HG02840 (cell line): ENCODE measurements at regions not wholly inside any gene's neighbourhood (a gene's known extent, or its start where the extent isn't known, plus 50 kb on each side); places are given as distances from the start of the nearest gene placed in this dataset.

Experiments
- ATAC-seq: cut with Tn5 transposase; IDR thresholded peaks from one replicate; pipeline ENCODE4 v1.9.1; 2021; ENCODE audit warnings: mild to moderate bottlenecking, moderate library complexity, moderate number of reproducible peaks; ENCODE audit not compliant: unreplicated experiment, low FRiP score

DNA sequence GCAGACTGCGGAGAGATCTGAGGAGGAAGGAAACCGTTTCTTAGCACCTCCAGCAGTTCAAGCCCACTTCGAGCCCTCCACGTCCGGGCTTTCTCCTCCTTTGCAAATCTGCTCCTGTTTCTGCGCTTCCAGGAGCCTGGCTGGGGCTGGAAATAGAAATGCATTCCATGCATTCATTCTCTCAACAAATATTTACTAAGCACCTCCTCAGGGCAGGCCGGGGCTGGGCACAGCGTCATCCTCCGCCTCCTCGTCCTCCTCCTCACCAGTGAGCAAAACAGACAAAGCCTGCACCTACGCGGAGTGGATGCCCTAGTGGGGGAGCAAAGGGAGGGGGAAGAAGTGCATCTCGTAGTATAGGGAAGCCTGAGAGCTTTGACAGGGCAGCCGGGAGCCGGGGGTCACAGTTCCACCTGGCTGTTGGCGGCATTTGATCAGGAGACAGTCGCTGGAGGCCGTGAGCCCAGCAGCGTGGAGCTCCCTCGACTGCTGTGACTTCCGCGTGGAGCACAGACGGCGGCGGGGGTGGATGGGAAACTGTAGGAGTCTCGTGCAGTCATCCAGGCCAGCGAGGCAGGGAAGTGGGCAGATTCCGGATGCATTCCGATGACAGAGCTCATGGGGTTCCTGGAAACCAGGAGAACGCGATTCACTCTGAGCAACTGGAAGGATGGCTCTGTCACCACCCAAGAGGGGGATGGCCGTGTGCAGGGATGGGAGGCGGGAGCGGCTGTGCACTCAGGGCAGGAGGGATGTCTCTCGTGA lies 93.5 kb downstream of the SIK1 start:
- ATAC-seq = no peak

DNA sequence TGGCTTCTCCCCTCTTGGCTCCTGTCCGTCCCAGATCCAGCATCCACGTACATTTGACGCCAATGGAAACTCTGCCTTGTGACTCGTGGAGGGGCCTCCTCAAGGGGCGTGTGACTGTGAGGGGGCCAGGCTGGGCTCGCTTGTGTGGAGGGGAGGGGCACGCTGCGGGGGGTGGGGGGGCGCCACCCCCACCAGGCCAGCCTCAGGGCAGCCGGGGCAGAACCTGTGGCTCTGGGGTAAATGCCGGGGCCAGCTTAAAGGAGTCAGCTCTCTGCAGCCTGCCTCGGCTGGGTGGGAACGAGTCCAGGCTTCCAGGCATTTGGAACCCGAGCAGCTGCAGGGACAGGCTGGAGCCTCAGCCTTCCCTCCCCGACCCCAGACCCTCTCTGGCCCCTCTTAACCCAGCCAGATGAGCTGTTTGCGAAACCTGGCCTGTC lies 94.1 kb downstream of the SIK1 start:
- no peak for ATAC-seq

DNA sequence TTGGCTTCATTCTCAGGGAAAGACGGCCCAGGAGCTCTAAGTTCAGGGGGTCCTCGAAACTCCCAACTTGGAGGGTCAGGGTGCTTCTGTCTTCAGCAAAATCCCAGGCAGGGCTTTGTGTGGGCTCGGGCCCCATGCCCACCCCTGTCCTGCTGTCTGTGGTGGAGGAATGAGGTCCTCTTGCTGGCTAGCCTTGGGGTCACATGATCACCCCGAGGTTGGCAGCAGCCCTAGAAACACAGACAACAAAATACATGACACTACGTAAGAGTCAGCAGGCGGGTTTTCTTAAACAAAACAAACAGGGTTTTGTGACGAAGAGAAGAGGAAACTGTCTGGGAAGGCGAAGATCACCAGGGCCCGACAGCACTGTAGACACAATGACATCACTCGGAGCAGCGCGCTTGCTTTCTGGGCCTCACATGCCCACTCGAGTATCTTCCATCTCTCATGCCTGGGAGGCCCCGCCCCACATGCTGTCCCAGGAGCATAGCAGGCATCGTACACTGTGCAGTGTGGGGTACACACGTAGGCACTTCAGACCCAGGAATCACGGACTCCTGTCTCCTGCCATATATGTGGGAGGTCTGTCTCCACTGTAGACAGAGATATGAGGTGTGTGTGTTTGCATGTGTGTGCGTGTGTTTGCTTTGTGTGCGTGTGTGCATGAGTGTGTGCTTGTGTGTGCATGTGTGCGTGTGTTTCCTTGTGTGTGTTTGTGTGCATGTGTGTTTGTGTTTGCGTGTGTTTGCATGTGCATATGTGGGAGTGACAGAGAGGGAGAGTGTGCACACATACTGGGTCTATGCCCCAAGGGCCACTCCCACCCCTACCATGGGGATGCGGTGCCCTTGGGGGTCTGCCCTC lies 94.7 kb downstream of the SIK1 start:
- no peak for ATAC-seq

DNA sequence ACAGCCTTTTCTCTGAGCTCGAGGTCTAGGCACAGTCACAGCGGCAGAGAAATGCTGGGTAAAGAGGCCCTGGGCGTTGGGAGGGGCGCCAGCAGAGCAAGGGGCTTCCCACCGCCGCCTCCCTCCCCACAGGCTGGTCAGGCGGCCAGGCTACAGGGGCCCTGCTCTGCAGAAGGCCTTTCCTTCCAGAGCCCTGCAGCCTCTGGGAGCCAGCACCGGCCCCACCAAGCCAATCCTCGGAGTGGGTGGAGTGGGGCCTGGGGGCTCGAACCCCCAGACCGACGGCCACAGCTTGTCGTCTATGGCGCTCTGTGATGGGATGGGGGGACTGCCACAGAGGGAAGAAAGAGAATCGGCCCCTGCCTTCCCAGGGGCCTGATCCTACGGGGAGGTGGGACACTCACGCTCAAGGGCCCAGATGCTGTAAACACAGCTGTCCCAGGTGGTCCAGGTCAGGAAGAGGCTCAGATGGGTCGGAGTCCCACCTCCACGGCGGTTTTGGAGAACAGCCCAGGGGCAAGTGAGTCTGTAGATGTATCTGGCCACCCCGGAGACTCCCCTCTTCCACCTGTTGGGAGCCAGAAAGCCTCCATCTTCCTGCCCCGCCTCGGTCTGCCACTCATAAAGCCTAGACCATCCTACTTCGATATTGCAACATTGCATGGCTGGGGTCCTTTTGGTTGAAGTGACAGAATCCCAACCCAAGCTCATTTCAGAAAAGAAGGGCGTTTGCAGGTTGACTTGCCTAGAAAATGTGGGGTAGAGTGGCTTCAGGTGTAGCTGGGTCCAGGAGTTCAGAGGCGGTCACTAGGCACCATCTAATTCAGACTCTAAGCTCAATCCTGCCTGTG lies 95.6 kb downstream of the SIK1 start:
- ATAC-seq = no peak

DNA sequence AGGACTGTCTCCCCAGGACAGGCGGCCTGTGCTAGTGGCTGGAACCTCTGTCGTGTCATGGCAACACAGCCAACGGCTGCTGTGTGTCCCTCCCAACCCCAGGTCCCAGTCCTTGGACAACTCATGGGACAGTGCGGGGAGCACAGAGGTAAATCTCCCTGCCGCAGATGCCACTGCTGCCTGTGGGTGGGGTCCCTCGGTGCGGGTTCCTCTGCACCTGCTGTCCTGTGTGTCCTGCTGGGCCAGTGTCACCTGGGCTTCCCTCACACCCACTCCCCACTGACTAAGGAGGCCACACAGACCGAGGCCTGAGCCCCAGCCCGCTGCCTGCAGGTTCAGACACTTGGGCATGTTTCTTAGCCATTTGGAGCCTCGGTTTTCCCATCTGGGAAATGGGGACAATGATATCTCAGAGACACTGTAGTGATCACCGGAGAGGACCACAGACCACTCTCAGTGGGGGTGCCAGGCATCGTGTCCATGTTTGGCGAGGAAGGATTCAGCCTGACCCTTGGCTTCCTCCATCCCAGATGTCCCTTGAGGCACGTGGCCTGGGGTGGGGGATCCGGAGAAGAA lies 96.5 kb downstream of the SIK1 start:
- ATAC-seq = no peak

DNA sequence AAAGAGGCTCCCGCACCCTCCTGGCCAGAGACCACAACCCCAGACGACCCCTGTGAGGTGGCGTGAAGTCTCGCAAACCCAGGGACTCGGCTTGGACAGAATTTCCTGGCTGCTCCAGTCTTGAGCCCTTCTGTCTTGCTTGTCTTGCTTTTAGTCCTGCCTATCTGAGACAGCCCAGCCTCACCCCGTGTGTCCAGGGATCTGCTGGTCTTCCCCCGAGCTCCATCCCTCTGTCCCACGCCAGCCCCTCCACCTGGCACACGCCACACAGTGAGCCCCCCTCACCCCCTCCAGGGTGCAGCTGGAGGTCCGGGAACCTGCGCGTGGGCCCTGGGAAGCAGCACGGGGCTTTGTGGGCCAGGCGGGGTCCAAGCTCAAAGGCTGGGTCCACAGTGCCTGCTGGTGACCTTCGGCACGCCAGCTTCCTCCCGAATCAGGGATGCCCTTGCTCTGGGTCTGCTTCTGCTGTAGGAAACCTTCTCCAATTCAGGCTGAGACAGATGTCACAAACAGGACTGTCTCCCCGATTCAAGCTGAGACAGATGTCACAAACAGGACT lies 97.1 kb downstream of the SIK1 start:
- no peak for ATAC-seq

DNA sequence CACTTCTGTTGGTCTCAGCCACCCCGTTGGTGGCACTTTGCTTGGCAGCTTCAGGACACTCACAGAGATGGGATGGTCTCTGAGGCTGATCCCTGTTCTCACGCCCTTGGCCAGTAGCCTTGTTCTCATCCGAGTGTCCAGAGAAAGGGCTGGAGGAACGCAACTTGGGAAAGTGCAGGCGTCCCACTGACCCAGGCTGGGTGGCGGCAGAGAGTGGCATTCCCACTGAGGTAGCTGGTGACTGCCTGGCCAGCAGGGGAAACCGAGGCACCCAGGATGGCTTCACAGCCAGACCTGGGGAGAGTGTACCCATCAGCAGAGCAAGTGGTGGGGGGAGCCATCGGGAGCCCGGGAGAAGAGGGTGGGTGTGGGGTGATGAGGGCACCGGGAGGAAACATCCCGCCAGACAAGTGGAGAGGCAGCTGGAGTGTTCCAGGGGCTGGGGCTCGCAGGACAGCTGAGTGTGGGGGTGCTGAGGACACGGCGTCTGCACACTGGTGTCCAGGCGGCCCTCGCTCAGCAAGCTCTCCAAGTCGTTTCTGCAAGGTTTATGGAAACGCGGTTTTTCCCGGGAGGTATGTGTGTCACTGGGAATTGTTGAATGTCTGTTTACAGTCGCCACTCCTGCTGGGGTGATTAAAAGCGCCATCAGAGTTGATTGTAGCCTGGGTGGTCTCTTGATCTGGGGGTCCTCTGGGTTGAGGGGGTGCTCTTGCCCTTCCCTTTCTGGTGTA lies 97.8 kb downstream of the SIK1 start:
- ATAC-seq = no peak

DNA sequence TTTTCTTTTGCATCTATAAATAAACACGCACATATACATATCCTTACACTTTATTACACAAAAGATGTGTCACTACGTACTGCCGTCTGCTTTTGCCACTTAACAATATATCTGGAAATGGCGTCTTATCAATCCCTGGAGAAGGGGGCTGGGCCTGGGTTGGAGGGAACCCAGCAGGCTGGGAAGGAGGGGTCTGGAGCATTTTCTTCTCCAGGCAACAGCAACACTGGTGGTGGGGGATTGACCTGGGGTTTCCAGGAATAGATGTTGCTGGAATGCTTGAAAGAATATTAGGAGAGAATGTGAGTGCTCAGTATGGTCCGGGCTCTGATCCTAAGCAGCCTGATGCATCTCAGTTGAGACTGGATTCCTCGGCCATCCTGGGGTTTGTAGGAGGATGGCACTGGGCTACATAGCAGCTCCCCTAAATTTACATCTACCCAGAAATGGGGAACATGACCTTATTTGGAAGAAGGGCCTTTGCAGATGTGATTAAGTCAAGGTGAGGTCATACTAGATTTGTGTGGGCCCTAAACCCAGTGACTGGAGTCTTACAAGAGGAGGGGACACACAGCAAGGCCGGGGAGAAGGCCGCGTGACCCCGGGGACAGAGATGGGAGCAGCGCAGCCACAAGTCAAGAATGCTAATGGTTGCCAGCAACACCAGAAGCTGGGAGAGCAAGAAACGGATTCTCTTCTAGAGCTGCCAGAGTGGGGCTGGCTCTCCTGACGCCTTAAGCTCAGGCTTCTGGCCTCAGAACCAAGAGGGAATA lies 98.6 kb downstream of the SIK1 start:
- no peak for ATAC-seq

DNA sequence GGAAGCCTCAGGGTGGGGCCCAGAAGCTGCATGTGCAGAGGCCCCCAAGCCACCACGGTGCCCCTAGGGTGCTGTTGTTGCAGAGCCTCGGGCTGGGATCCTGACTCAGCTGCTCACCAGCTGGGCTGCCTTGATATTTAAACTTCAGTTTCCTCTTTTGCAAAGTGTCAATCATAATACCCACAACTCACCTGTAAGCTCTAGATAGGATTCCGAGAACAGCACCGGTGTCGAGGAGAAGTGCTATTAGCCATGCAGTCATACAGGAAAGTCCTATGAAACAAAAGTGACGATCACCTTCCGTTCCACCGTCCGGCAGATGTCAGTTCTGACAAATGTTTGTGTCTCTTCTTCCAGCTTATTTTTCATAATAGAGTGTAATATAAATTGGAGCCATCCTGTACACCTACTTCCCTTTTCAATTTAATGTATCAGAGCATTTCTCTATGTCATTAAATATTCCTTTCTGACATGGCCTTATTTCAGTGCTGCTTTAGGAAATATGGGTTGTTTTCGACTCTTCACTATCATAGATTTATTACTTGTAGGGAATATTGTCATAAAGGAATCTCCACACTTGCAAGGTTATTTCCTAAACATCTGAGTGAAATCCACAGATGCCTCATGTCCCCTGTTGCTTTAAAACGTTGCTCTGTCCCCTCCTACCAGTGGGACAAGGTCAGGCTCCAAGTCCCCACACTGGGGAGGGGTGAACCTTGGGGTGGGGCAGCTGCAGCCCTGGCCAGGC lies 100.8 kb downstream of the SIK1 start:
- no peak for ATAC-seq

DNA sequence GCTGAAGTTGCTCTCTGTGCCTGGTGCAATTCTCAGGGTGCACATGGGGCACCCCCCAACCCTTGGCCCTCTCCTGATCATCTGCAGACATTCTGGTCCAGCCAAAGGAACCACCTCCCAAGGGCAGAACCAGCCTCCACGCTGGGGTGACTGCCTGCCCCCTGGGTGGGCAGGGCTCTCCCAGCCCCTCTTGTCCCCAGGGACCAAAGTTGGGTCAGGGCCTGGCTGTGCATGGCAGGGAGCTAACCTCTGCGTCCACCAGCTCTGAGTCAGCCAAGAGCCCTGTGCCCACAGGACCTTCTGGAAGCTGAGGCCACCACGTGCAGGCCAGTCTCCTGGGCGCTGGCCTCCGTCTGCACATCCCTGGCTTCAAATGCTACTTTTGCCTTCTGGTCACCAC lies 101.9 kb downstream of the SIK1 start:
- no peak for ATAC-seq

DNA sequence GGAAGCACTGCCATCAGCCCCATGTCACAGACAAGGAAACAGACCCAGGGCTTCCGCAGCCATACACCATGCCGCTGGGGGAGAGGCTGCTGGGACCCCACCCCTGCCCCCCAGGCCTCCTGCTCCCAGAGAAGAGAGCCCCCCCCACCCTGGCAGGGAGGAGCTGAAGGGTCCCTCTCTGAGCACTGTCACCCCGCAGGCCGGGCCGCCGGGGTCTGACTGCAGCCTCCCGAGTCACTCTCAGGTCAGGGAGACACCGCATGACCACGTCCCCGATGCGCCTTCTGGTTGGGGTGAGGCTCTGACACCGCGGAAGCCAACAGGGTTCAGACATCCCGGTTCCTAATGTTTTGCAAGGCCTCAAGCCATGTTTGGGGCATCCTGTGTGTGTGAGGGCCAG lies 102.3 kb downstream of the SIK1 start:
- no peak for ATAC-seq

DNA sequence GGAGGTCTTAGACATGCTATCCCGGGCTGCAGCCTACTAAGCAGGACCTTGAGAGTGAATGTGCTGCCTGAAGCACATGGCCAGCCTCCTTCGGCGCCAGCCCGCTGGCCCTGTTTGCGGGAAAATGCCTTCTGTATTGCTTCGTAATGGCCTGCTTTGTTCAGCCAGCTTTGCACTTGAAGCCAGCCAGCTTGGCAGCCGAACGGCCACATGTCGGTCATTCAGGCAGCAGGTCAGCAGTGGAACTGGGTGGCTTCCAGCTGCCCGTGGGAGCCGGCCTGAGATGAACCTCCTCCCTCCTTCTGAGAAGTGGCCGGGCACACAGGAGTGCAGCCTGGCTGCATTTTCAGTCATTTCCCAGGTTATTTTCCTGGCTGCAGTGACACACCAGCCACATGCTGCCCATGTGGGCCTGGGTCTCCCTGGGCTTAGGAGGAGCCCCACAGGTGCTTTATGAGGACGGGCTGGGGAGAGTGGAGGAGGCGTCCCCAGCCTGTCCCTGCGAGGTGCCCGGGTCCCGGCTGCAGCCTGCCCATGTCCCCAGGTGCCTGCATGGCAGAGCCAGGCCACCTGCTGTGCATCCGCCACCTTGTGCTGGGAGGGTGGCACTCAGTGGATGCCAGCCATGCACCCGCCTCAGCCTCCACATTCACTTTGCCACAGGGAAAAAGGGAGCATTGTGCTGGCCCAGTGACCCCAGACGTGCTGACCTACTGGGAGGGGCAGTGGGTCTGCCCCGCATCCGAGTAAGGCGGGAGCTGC lies 103.5 kb downstream of the SIK1 start:
- no peak for ATAC-seq

DNA sequence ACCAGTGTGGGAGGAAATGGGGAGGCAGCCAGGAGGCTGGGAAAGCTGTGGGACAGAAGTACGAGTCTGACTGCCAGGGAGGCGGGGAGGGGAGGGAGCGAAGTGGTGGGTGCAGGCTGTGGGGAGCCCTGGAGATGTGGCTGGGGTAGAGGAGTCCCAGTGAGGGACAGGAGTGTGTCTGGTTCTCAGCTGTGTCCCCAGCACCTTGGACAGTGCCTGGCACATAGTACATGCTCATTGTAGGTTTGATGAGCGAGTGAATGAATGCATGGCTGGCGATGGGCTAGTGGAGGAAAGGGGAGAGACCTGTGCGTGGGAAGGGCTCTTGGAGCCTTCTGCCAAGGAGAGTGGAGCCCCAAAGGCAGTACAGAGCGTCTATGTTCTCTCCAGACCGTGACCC lies 104.1 kb downstream of the SIK1 start:
- no peak for ATAC-seq

DNA sequence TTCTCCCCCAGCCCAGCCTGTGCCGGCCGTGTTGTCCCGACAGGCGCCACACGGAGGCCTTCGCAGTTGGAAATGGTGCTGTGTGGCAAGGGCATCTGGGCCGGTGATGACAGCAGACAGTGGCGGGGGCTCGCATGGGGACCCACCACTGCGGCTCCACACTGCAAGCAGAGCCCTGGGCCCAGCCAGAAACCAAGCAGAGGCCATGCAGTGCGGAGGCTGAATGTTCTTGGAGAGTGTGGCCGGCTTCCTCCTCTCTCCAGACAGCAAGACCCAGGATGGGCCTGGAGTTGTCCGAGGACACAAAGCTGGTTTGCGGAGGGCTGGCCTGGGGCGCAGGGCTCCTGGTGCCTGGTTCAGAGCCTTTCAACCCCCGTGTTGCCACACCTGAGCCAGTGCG lies 104.6 kb downstream of the SIK1 start:
- no peak for ATAC-seq

DNA sequence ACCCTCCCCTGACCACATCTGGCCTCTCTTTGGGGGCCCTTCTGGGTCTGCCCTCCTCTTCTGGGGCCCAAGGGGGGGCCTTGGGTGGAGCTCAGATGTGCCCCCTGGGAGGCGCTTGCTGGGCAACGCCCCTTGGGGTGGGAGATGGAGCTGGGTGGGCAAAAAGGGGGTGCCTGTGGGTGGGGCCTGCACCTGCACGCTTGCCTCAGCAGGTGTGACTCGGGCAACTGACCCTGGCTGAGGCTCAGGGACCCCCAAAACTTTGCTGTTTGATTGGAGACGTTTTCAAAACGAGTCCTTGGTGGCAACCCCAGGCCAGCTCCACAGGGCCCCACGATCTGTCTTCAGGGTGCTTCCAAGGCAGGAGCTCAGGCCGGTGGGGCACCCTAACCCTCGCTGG lies 105.3 kb downstream of the SIK1 start:
- no peak for ATAC-seq

DNA sequence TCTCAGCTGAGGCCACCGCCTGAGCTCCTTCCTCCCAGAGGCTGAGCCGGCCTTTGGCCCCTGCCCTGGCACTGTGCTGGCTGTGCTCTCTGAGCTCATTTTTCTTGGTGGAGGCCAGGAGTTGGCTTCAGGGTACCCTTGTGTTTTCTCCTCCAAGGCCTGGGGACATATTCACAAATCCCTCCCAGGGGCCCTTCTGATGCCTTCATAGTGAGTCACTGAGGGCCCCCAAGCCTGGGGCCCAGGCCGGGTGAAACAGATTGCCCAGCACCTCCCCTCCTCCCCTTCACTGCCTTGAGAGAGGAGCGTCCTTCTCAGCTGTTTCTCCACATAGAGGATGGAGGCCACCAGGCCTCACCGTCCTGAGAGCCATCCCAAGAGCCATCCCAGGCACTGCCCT lies 105.8 kb downstream of the SIK1 start:
- no peak for ATAC-seq

DNA sequence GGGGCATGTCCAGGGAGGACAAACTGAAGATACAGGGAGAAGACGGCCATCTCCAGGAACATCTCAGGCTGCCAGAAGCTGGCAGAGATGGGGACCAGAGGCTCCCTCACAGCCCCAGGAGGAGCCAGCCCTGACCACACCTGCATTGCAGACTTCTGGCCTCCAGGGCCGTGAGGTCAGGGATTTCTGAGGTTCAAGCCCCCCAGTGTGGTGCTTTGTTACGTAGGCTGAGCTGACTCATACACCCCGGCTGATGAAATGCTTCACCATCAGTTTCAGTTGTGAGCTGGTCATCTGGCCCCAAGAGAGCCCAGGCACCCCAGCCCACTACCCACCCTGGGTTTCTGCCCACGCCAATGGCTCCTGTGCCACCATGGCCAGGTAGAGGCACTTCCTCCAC lies 106.4 kb downstream of the SIK1 start:
- ATAC-seq = no peak
